IPS DF 6.9 (cell line): ENCODE measurements at regions not wholly inside any gene's neighbourhood (a gene's known extent, or its start where the extent isn't known, plus 50 kb on each side); places are given as distances from the start of the nearest gene placed in this dataset.

Experiments used
- DNase-seq: peaks from one replicate; pipeline ENCODE4 v3.0.0-alpha.2; 2013; ENCODE audit warnings: low read depth, low spot score
- H3K27ac ChIP-seq: one replicate; pipeline ENCODE4 v1.5.1; 2013; ENCODE audit warnings: low read length, control low read depth
- H3K27me3 ChIP-seq: 2 replicates; pipeline ENCODE4 v1.6.1; 2013; ENCODE audit warnings: mild to moderate bottlenecking, low read length; ENCODE audit not compliant: control insufficient read depth, insufficient read depth
- H3K36me3 ChIP-seq: 2 replicates; pipeline ENCODE4 v1.6.1; 2013; ENCODE audit warnings: low read length; ENCODE audit not compliant: control insufficient read depth, insufficient read depth
- H3K4me1 ChIP-seq: 2 replicates; pipeline ENCODE4 v1.6.1; 2013; ENCODE audit warnings: low read length; ENCODE audit not compliant: control insufficient read depth, insufficient read depth
- H3K4me3 ChIP-seq: 2 replicates; pipeline ENCODE4 v1.5.1; 2013; ENCODE audit warnings: mild to moderate bottlenecking, low read length
- H3K9me3 ChIP-seq: 2 replicates; pipeline ENCODE4 v1.6.1; 2013; ENCODE audit warnings: low read length, inconsistent platforms; ENCODE audit not compliant: control insufficient read depth, insufficient read depth
- WGBS: extraction: QIAGEN DNeasy Blood & Tissue Kit; methylation state at CpG from one replicate; pipeline ENCODE4 v1.1.7; 2013; ENCODE audit warnings: mixed read lengths, missing lambda C conversion rate; ENCODE audit not compliant: insufficient read length, insufficient coverage; 5-methylcytosine and 5-hydroxymethylcytosine counted together

DNA sequence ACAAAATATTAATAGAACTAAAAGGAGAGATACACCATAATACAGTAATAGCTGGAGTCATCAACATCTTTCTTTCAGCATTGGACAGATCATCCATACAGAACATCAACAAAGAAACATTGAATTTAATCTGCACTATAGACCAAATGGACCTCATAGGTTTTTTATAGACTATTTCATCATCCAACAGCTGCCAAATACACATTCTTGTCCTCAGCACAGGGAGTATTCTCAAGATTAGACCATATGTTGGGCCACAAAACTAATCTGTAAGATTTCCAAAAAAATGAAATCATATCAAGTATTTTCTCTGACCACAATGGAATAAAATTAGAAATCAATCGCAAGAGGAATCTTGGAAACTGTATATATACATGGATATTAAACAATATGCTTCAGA is 86.9 kb downstream of the FSCB start:
- no peak overlapping the region for H3K27ac ChIP-seq
- no peaks in the 10 kb centered on the region for H3K27me3 ChIP-seq
- H3K36me3 ChIP-seq, result no peaks in the 10 kb centered on the region
- H3K9me3 ChIP-seq, result no peaks in the 10 kb centered on the region
- H3K4me3 ChIP-seq, result no peak overlapping the region
- no peak for DNase-seq
- no CpG with 5 or more reads among the region's 1 CpG for WGBS
- H3K4me1 ChIP-seq, result no peaks in the 10 kb centered on the region

DNA sequence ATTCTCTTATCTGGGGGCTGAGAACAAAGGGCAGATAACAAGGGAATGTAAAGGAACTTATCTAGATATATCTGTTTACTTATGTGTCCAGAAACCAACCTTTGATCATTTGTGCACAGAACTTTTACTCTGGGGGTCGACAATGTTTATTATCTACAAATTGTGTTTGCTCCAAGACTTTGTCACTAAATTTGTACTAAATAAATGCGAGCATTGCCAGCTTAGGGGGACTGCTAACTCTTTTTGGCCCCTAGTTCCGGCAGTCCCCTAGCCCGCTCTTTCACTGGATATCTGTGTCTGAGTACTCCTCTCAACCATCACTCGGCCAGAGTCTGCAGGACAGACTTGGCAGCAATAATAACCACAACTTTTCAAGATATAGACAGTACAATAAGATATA is 88.2 kb downstream of the FSCB start:
- WGBS, result no CpG with 5 or more reads among the region's 5 CpGs
- no peak overlapping the region for H3K27ac ChIP-seq

DNA sequence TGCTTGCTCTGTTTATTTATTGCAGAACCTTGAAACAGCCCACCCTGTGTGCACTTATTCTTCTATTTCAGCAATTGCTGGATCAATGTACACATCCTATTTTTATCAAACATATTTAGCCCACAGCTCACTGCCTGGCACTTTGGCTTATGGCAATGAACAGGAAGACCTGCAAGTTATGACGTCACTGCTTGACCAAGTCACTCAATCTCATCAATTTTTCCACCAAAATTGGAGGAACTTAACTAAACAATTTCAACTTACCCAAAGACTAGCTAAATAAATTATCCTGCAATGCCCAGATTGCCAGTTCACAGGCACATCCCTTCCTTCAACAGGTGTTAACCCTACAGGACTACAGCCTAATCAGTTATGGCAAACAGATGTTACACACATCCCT is 89.3 kb downstream of the FSCB start:
- WGBS, result no CpG with 5 or more reads among the region's 1 CpG

More for the DNA sequence above, 88.2 kb downstream of the FSCB start:
- Histone ChIP-seq H3K36me3 (no peaks in the 10 kb centered on the region), H3K4me1 (no peaks in the 10 kb centered on the region), H3K4me3 (no peak overlapping the region), H3K9me3 (no peaks in the 10 kb centered on the region), H3K27me3 (no peaks in the 10 kb centered on the region)
- no peak for DNase-seq

DNA sequence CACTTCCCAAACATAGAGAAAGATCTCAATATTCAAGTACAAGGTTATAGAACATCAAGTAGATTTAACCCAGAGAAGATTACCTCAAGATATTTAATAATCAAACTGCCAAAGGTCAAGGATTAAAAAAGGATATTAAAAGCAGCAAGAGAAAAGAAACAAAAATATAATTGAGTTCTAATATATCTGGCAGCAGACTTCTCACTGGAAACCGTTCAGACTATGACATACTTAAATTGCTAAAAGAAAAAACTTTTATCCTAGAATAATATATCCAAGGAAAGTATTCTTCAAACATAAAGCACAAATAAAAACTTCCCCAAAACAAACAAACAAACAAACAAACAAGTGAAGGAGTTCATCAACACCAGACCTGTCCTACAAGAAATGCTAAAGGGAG is 92.4 kb downstream of the FSCB start:
- no CpG with 5 or more reads among the region's 1 CpG for whole genome bisulfite sequencing

More for the DNA sequence above, 89.3 kb downstream of the FSCB start:
- Histone ChIP-seq H3K27me3 (no peaks in the 10 kb centered on the region), H3K4me3 (no peak overlapping the region), H3K36me3 (no peaks in the 10 kb centered on the region), H3K9me3 (no peaks in the 10 kb centered on the region), H3K27ac (no peak overlapping the region), H3K4me1 (no peaks in the 10 kb centered on the region; the same call in 1 of the 2 replicates)
- no peak for DNase-seq

DNA sequence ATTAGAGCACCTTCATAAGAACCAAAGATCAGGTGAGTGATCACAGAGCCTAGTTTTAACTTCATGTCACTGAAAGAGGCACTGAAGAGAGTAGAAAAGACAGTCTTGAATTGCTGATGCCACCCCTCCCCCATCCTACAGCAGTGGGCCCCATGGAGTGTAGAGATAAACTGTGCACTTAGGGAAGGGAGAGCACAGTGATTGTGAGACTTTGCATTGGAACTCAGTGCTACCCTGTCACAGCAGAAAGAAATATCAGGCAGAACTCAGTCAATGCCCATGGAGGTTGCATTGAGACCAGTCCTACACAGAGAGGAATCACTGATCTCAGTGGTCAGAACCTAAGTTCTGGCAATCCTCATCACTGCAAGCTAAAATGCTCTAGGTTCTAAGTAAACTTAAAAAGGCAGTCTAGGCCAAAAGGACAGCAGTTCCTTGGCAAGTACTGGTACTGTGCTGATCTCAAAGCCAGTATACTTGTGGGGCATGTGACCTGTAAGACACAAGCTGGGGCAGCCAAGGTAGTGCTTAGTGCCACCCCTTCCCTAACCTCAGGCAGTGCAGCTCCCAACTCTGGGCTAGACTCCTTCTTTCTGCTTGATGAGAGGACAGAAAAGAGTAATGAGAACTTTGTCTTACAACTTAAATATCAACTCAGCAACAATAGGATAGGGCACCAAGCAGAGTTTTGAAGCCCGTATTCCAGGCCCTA is 94.1 kb downstream of the FSCB start:
- H3K27me3 ChIP-seq, result no peaks in the 10 kb centered on the region
- H3K36me3 ChIP-seq, result no peaks in the 10 kb centered on the region
- no peak for DNase-seq
- no peaks in the 10 kb centered on the region; the same call in 1 of the 2 replicates for H3K4me1 ChIP-seq
- no peak overlapping the region for H3K4me3 ChIP-seq
- WGBS, result no CpG with 5 or more reads among the region's 1 CpG
- no peak overlapping the region for H3K27ac ChIP-seq
- H3K9me3 ChIP-seq, result no peaks in the 10 kb centered on the region

More for the DNA sequence above, 92.4 kb downstream of the FSCB start:
- Histone ChIP-seq H3K4me3 (no peak overlapping the region), H3K36me3 (no peaks in the 10 kb centered on the region), H3K27me3 (no peaks in the 10 kb centered on the region), H3K9me3 (no peaks in the 10 kb centered on the region), H3K27ac (no peak overlapping the region), H3K4me1 (no peaks in the 10 kb centered on the region; the same call in 1 of the 2 replicates)
- no peak for DNase-seq

DNA sequence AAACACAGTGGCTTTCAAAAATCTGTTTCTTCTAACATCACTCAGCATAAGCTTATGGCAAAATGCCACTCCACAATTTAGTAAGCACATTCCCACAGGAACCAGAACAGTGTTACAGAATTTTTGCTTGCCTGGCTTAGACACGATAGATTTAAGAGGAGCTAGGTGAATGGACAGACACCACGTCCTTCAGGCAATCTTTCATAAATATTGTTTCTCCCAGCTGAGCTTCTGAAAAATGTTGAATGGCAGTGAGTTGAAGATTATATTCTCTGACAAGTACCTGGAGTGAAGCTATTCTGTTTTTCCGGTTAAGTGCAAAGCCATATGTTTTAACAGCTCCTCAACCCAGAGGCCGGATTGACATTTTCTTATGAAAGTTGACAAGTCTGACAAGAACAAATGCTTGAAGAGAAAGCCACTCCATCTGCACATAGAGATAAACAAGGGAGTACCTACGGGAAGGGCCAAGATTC is 102.0 kb downstream of the FSCB start:
- no peak overlapping the region for H3K4me3 ChIP-seq
- no peaks in the 10 kb centered on the region for H3K36me3 ChIP-seq
- no peak overlapping the region for H3K27ac ChIP-seq
- no CpG with 5 or more reads among the region's 5 CpGs for WGBS
- no peaks in the 10 kb centered on the region for H3K4me1 ChIP-seq
- H3K9me3 ChIP-seq, result no peaks in the 10 kb centered on the region
- DNase-seq, result no peak
- H3K27me3 ChIP-seq, result no peaks in the 10 kb centered on the region

DNA sequence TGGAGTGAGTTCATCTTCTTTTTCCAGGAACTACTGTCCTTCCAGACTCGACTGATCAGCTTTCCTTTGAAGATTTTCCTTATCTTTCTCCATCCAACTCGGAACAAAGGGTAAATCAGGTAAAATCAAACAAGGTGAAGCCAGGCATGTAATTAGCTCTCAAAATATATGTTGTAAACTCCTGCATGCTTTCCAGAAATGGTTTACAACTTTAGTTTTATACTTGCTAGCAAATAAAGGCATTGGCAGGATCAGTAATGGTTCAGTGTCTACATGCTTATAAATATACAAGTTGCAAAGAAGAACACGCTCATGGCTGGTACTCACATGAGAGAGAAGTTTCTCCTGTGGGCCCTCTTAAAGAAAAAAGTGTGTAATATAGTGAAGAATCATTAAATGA is 102.5 kb downstream of the FSCB start:
- Histone ChIP-seq H3K27ac (no peak overlapping the region), H3K36me3 (no peaks in the 10 kb centered on the region), H3K4me3 (no peak overlapping the region), H3K27me3 (no peaks in the 10 kb centered on the region), H3K4me1 (no peaks in the 10 kb centered on the region), H3K9me3 (no peaks in the 10 kb centered on the region)
- no CpG with 5 or more reads among the region's 3 CpGs for WGBS
- no peak for DNase-seq

DNA sequence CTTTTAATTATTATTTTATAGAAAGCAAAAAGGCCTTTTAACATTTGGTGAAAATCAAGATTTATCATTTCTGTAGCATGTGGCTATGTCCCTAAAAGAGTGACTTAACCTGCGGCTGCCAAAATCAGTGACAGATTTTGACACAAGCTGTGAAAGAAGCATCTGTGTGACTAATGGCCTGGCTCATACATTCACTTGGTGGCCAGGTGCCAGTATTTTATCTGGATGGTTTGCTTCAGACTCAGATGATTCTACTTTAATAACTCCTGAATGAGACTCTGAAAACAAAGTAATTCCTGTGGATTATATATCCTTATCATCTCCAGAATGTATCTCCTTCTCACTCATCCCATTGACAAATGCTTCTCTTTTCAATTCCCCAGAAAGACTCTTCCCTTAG is 103.0 kb downstream of the FSCB start:
- Histone ChIP-seq H3K4me3 (no peak overlapping the region), H3K27me3 (no peaks in the 10 kb centered on the region), H3K9me3 (no peaks in the 10 kb centered on the region), H3K36me3 (no peaks in the 10 kb centered on the region), H3K4me1 (no peaks in the 10 kb centered on the region), H3K27ac (no peak overlapping the region)
- no peak for DNase-seq
- no CpG with 5 or more reads among the region's 1 CpG for WGBS

DNA sequence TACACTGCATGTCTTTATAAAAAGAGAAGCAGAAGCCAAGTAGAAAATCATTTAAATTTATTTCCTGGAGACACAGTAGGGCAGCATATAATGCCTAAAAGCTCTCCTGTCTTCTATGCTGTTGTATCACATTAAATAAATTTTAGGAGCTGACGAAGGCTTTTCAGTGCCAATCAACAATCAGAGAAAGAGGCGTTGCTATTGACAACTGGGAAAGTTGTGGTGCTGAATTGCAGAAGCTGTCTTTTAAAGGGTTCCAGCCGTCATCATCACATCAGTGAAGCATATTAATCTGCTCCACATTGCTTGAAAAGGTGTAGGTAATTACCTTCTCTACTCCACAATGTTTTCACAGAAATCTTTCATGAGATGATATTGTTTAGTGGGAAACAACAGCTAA is 103.9 kb downstream of the FSCB start:
- H3K27ac ChIP-seq, result no peak overlapping the region
- no peaks in the 10 kb centered on the region for H3K9me3 ChIP-seq
- no peak overlapping the region for H3K4me3 ChIP-seq
- H3K4me1 ChIP-seq, result no peaks in the 10 kb centered on the region
- WGBS, result no CpG with 5 or more reads among the region's 3 CpGs
- no peaks in the 10 kb centered on the region for H3K27me3 ChIP-seq
- H3K36me3 ChIP-seq, result no peaks in the 10 kb centered on the region
- no peak for DNase-seq

DNA sequence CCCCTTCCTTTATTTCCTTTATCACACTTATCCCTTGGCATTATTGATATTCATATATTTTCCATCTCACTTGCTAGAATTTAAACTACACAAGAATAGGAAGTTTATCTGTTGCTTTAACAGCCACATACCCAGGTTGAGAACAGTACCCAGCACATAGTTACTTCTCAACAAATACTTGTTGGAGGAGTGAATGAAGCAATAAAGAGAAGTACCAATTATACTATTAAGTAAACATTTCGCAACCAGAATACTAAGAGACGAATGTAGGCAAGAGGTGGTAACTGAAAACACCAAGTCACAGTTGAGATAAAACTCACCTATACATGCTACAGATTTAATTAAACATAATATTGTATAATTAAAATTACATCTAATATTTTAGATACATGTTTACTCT is 110.9 kb downstream of the FSCB start:
- H3K36me3 ChIP-seq, result no peaks in the 10 kb centered on the region
- DNase-seq, result no peak
- no peak overlapping the region for H3K4me3 ChIP-seq
- no peaks in the 10 kb centered on the region for H3K9me3 ChIP-seq
- H3K27ac ChIP-seq, result no peak overlapping the region
- no peaks in the 10 kb centered on the region for H3K27me3 ChIP-seq
- no peaks in the 10 kb centered on the region for H3K4me1 ChIP-seq
- WGBS, result no CpG with 5 or more reads among the region's 2 CpGs

DNA sequence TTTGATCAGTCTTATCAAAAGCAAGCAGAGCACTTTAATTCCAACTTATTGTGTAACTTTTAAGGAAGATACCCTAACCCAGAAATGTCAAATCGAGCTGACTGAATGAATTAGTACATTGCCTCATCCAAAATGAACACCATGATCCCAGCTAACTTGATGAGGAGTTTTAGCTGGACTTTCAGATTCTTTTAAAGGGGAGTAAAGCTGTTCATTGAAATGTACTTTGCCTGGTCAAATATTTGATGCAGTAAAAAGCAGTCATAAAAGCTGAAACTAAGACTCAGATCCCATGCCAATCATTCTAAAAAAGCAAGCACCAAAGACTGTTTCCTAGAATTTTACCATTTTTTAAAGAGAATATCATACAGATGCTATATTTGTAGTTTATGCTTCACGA is 114.1 kb downstream of the FSCB start:
- no peak overlapping the region for H3K4me3 ChIP-seq
- DNase-seq, result no peak
- no peaks in the 10 kb centered on the region for H3K36me3 ChIP-seq
- H3K27me3 ChIP-seq, result no peaks in the 10 kb centered on the region
- no CpG with 5 or more reads among the region's 2 CpGs for WGBS
- H3K4me1 ChIP-seq, result no peaks in the 10 kb centered on the region
- H3K27ac ChIP-seq, result no peak overlapping the region
- H3K9me3 ChIP-seq, result no peaks in the 10 kb centered on the region
